Kidney epithelial cell (primary cell): ENCODE measurements at regions not wholly inside any gene's neighbourhood (a gene's known extent, or its start where the extent isn't known, plus 50 kb on each side); places are given as distances from the start of the nearest gene placed in this dataset.

Experiments used
- DNase-seq: peaks from one replicate; pipeline ENCODE4 v3.0.0-alpha.2; 2010; ENCODE audit warnings: low read depth
- H3K27me3 ChIP-seq: 2 replicates; pipeline ENCODE4 v1.6.0; 2011; ENCODE audit warnings: low read length; ENCODE audit not compliant: control insufficient read depth, insufficient read depth
- H3K36me3 ChIP-seq: 2 replicates; pipeline ENCODE4 v1.5.1; 2011; ENCODE audit warnings: low read length; ENCODE audit not compliant: control insufficient read depth, insufficient read depth
- H3K4me3 ChIP-seq: 2 replicates; pipeline ENCODE4 v1.5.1; 2011; ENCODE audit warnings: low read depth, mild to moderate bottlenecking, control low read depth, low read length
- CTCF ChIP-seq: IDR thresholded peaks from 2 replicates; pipeline ENCODE4 v1.5.1; 2011; ENCODE audit warnings: mild to moderate bottlenecking, moderate library complexity, low read length, control low read depth, inconsistent platforms; ENCODE audit not compliant: insufficient read depth, poor library complexity, severe bottlenecking

DNA sequence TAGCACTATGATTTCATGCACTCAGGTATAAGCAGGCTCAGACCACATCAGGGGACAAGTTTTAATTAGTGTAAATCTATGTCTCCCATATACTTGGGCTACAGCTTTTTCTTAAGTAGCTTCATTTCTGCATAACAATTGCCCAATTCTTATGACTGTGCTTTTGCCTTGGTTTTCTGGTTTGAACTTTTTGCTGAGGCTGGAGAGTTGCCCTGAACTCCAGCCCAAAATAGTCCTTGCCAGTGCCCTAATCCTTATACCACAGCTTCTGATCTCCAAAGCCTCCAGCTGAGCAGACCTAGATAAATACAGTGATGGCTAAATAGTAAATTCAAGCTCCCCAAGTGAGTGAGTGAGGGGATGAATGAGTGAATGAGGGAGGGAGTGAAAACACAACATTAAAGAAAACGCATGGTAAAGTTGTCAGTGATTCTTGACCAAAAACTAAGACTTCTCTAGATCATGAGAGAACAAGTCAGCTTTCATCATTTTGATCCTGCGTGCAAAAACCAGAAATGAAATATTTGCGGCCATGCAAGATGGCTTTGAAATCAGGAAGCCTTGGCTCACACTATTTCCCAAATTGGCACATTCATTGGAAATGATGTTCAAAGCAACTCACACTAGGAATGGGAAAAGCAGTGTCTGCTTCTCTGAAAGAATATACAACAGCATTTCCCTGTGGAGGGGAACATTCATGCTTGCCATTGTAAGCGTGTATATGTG, 437.1 kb upstream of the CTSO start:
- no peak for DNase-seq
- Histone ChIP-seq H3K4me3 (no peak overlapping the region), H3K36me3 (no peaks in the 10 kb centered on the region), H3K27me3 (no peaks in the 10 kb centered on the region)
- TF ChIP-seq CTCF, result no peak

DNA sequence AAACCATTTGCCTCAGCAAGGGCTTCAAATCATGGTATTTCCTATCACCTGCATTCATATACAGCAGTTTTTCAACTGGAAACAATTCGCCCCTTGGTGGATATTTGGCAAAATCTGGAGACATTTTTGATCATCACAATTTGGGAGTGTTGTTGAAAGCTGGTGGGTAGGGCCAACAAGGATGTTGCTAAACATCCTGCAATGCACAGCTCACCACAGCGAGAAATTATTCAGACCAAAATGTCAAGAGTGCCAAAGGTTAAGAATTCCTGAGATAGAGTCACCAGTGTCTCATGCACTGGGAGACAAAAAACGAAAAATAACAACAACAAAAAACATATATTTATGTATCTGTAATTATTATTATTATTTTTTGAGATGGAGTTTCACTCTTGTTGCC, 435.2 kb upstream of the CTSO start:
- TF ChIP-seq CTCF, result no peak
- no peak for DNase-seq
- H3K27me3 ChIP-seq, result no peaks in the 10 kb centered on the region
- H3K4me3 ChIP-seq, result no peak overlapping the region
- no peaks in the 10 kb centered on the region for H3K36me3 ChIP-seq

DNA sequence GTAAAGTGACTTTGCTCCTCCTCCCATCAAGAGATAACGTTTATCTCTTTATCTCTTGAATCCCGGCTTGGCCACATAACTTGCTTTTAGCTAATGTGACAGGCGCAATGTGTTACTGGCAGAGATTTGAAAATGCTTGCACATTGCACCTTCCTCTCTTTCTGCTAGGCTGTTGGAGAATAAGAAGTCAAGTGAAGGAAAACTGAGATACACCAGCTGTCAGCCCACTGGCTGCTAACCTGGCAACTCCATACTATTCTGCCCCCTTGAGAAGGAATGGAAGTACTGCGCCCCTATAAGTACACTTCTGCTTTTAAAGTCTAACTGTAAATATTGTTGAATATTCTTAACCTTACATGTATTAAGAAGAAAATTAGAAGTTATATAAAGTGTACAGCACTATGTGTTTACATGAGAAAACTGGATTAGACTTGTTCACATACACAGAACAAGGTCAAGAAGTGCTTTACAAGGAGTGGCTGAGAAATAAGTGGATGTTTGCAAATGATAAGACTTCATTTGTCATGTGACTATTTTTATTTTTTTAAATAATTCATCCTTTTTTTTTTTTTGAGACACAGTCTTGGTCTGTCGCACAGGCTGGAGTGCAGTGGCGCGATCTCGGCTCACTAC, 424.5 kb upstream of the CTSO start:
- no peaks in the 10 kb centered on the region for H3K36me3 ChIP-seq
- DNase-seq, result no peak
- H3K4me3 ChIP-seq, result no peak overlapping the region
- peak; percentile 47 for TF ChIP-seq CTCF
- no peaks in the 10 kb centered on the region for H3K27me3 ChIP-seq

- no peaks in the 10 kb centered on the region for H3K27me3 ChIP-seq
- TF ChIP-seq CTCF, result no peak
- H3K36me3 ChIP-seq, result no peaks in the 10 kb centered on the region
- no peak overlapping the region for H3K4me3 ChIP-seq
- DNase-seq, result no peak
Observed at GRCh38 chr4:156377036-156377710, 423.5 kb upstream of the CTSO start.

DNA sequence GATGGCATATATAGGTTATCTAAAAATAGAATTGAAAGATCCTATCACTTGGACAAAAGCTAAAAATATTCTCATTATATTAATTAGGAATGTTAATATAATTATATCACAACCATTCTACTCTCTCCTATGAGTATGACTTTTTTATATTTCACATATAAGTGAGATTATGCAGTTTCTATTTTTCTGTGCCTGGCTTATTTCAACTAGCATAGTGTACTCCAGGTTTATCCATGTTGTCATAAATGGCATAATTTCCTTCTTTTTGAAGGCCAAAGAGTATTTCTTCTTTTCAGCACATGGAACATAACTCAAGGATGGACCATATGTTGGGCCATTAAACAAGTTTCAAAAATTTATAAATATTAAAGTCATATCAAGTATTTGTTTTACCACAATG, 421.2 kb upstream of the CTSO start:
- no peak for DNase-seq
- TF ChIP-seq CTCF, result no peak
- Histone ChIP-seq H3K36me3 (no peaks in the 10 kb centered on the region), H3K27me3 (no peaks in the 10 kb centered on the region), H3K4me3 (no peak overlapping the region)
